ENCODE measurements at regions not wholly inside any gene's neighbourhood (a gene's known extent, or its start where the extent isn't known, plus 50 kb on each side); places are given as distances from the start of the nearest gene placed in this dataset.

GRCh38 chr3:1527786-1528185 is 435.0 kb downstream of the CNTN6 start:
- no peak for DNase-seq (ENCODE audit: low read depth)
- no peak for TF ChIP-seq CTCF (IDR thresholded peaks at IDR 0.05; ENCODE audit: insufficient read depth, low read length)
- no peak overlapping the region for H3K4me3 ChIP-seq (ENCODE audit: low read depth, low read length)

GRCh38 chr3:1528621-1529020 is 435.8 kb downstream of the CNTN6 start:
- no peak for DNase-seq (ENCODE audit: low read depth)
- TF ChIP-seq CTCF (IDR thresholded peaks at IDR 0.05; ENCODE audit: insufficient read depth, low read length), result no peak

GRCh38 chr3:1529676-1530075 is 436.9 kb downstream of the CNTN6 start:
- no peak overlapping the region for H3K4me3 ChIP-seq (ENCODE audit: low read depth, low read length)
- no peak for TF ChIP-seq CTCF (IDR thresholded peaks at IDR 0.05; ENCODE audit: insufficient read depth, low read length)
- no peak for DNase-seq (ENCODE audit: low read depth)

More at GRCh38 chr3:1528621-1529020, 435.8 kb downstream of the CNTN6 start:
- H3K4me3 ChIP-seq (ENCODE audit: low read depth, low read length), result no peak overlapping the region

GRCh38 chr3:1531981-1532380 is 439.2 kb downstream of the CNTN6 start:
- no peak for DNase-seq (ENCODE audit: low read depth)
- no peak for TF ChIP-seq CTCF (IDR thresholded peaks at IDR 0.05; ENCODE audit: insufficient read depth, low read length)
- H3K4me3 ChIP-seq (ENCODE audit: low read depth, low read length), result no peak overlapping the region

- no peak for TF ChIP-seq CTCF (IDR thresholded peaks at IDR 0.05; ENCODE audit: insufficient read depth, low read length)
- H3K4me3 ChIP-seq (ENCODE audit: low read depth, low read length), result no peak overlapping the region
- DNase-seq (ENCODE audit: low read depth), result no peak
These were observed 440.2 kb downstream of the CNTN6 start for GRCh38 chr3:1532935-1533606.

GRCh38 chr3:1533763-1534162 is 440.9 kb downstream of the CNTN6 start:
- H3K4me3 ChIP-seq (ENCODE audit: low read depth, low read length), result no peak overlapping the region
- no peak for DNase-seq (ENCODE audit: low read depth)
- TF ChIP-seq CTCF (IDR thresholded peaks at IDR 0.05; ENCODE audit: insufficient read depth, low read length), result no peak

GRCh38 chr3:1534252-1534651 is 441.4 kb downstream of the CNTN6 start:
- H3K4me3 ChIP-seq (ENCODE audit: low read depth, low read length), result no peak overlapping the region
- DNase-seq (ENCODE audit: low read depth), result no peak
- TF ChIP-seq CTCF (IDR thresholded peaks at IDR 0.05; ENCODE audit: insufficient read depth, low read length), result no peak
